ENCODE measurements at regions not wholly inside any gene's neighbourhood (a gene's known extent, or its start where the extent isn't known, plus 50 kb on each side); places are given as distances from the start of the nearest gene placed in this dataset.

DNA sequence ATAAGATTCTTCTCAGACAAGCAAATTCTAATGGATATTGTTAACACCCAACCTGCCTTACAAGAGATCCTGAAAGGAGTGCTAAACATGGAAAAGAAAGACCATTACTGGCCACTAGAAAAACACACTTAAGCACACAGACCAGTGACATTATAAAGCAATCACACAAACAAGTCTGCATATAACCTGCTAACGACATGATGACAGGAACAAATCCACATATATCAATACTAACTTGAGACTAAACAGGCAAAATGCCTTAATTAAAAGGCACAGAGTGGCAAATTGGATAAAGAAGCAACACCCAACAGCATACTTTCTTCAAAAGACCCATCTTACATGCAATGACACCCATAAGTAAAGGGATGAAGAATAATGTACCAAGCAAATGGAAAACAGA is 100.5 kb upstream of the PCDH18 start:
- no CpG with 5 or more reads among the region's 1 CpG for WGBS, 2 experiments (ENCODE audit: extremely low coverage in 2 of 2, insufficient read length in 1 of 2)

More for the DNA sequence above, 100.5 kb upstream of the PCDH18 start:
- TF ChIP-seq RCOR1 (IDR thresholded peaks at IDR 0.05; ENCODE audit: insufficient replicate concordance, low read length): no peak
- no peak for TF ChIP-seq MAFK (IDR thresholded peaks at IDR 0.05; ENCODE audit: low read depth, low read length)
- TF ChIP-seq MAZ (IDR thresholded peaks at IDR 0.05; ENCODE audit: borderline replicate concordance, low read depth, low read length): no peak
- no peak for TF ChIP-seq RAD21 (IDR thresholded peaks at IDR 0.05; ENCODE audit: low read length)
- TF ChIP-seq, protein P1, sequence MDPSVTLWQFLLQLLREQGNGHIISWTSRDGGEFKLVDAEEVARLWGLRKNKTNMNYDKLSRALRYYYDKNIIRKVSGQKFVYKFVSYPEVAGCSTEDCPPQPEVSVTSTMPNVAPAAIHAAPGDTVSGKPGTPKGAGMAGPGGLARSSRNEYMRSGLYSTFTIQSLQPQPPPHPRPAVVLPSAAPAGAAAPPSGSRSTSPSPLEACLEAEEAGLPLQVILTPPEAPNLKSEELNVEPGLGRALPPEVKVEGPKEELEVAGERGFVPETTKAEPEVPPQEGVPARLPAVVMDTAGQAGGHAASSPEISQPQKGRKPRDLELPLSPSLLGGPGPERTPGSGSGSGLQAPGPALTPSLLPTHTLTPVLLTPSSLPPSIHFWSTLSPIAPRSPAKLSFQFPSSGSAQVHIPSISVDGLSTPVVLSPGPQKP (IDR thresholded peaks at IDR 0.05; ENCODE audit: borderline replicate concordance, low read depth, low read length): no peak
- TF ChIP-seq, protein P2, sequence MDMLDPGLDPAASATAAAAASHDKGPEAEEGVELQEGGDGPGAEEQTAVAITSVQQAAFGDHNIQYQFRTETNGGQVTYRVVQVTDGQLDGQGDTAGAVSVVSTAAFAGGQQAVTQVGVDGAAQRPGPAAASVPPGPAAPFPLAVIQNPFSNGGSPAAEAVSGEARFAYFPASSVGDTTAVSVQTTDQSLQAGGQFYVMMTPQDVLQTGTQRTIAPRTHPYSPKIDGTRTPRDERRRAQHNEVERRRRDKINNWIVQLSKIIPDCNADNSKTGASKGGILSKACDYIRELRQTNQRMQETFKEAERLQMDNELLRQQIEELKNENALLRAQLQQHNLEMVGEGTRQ (IDR thresholded peaks at IDR 0.05; ENCODE audit: low read depth, low read length): no peak
- no peak for TF ChIP-seq MXI1 (IDR thresholded peaks at IDR 0.05; ENCODE audit: borderline replicate concordance, low read depth, low read length)
- no peak for TF ChIP-seq BHLHE40 (IDR thresholded peaks at IDR 0.05; ENCODE audit: low read depth, low read length)
- TF ChIP-seq NFE2L2 (IDR thresholded peaks at IDR 0.05; ENCODE audit: low read depth, low read length): no peak
- no peak for TF ChIP-seq FOS (IDR thresholded peaks at IDR 0.05; ENCODE audit: low read depth, low read length)
- no peak for TF ChIP-seq CHD1 (IDR thresholded peaks at IDR 0.05; ENCODE audit: low read depth, low read length)
- TF ChIP-seq POLR2A (IDR thresholded peaks at IDR 0.05; ENCODE audit: low read depth, low read length): no peak
- Histone ChIP-seq H2BK15ac (ENCODE audit: low read depth, low read length) (no peak overlapping the region; the same call in 1 of the 3 replicates), H2AK5ac (ENCODE audit: low read depth, low read length) (no peak overlapping the region), H2BK5ac (ENCODE audit: low read depth, low read length, poor library complexity, severe bottlenecking) (no peak overlapping the region), H3K4me2 (ENCODE audit: low read depth, low read length) (no peak overlapping the region), H4K5ac (ENCODE audit: low read depth, low read length) (no peak overlapping the region), H3K9me1 (ENCODE audit: insufficient read depth, low read length) (no peaks in the 10 kb centered on the region; the same call in 1 of the 2 replicates), H3K4ac (ENCODE audit: low read depth, low read length) (no peak overlapping the region), H3K27ac (ENCODE audit: insufficient read depth, low read length) (no peak overlapping the region), H3K9ac (ENCODE audit: low read depth, low read length) (no peak overlapping the region), H3K79me1 (ENCODE audit: low read depth in 1 of 2, low read length in 2 of 2) (no peaks in the 10 kb centered on the region), H3K9me3 (ENCODE audit: control insufficient read depth, insufficient read depth, low read length) (no peaks in the 10 kb centered on the region), H4K91ac (ENCODE audit: insufficient read depth, low read depth, low read length) (no peak overlapping the region), H2BK20ac (ENCODE audit: low read depth, low read length) (no peak overlapping the region), H3K36me3 (ENCODE audit: control insufficient read depth, insufficient read depth, low read length) (no peaks in the 10 kb centered on the region), H3K18ac (ENCODE audit: low read depth, low read length) (no peak overlapping the region), H2BK120ac (ENCODE audit: low read depth, low read length) (no peak overlapping the region), H3K4me3 (ENCODE audit: insufficient read depth, low read depth, low read length) (no peak overlapping the region), H4K8ac (ENCODE audit: low read depth in 2 of 2, low read length in 2 of 2) (no peak overlapping the region), H4K20me1 (ENCODE audit: insufficient read depth, low read length) (no peaks in the 10 kb centered on the region), H3K14ac (replicated peaks; ENCODE audit: low read depth, low read length) (no peak overlapping the region), H2AK9ac (replicated peaks; ENCODE audit: low read depth, low read length, poor library complexity) (no peak overlapping the region), H2AFZ (replicated peaks; ENCODE audit: low read length, poor library complexity) (no peak overlapping the region), H3K4me1 (ENCODE audit: control insufficient read depth, insufficient read depth, low read length) (peaks cover 5% of the 10 kb centered on the region; the same call in 1 of the 2 replicates), H3K27me3 (ENCODE audit: control insufficient read depth, insufficient read depth, low read length) (no peaks in the 10 kb centered on the region), H3K56ac (ENCODE audit: extremely low read depth, insufficient read depth, low read length) (no peak overlapping the region), H3K23ac (ENCODE audit: low read depth, low read length) (no peak overlapping the region)
- ChIA-PET CTCF (no interaction called here), POLR2A (ENCODE audit: unreplicated experiment) (no interaction called here)
- BruUV-seq (replicated peaks): no TSS peak
- intact Hi-C loops (cut with micrococcal nuclease) (no loop called here), dilution Hi-C loops (cut with HindIII; ENCODE audit: low sequenced_read_pairs, unreplicated experiment) (no loop called here), in situ Hi-C loops (cut with MboI; ENCODE audit: low sequenced_read_pairs) (no loop called here)
- no peak for DNase-seq
- no peak for ATAC-seq (ENCODE audit: low read depth)

Data from IMR-90 (cell line).